HG02973 (cell line): ENCODE measurements at regions not wholly inside any gene's neighbourhood (a gene's known extent, or its start where the extent isn't known, plus 50 kb on each side); places are given as distances from the start of the nearest gene placed in this dataset.
"Not testable (repeated sequence)": the region's sequence is repeated elsewhere in the genome, so short reads cannot be mapped to it uniquely, and the experiment has no call there.

ENCODE experiments used
- ATAC-seq: cut with Tn5 transposase; IDR thresholded peaks from one replicate; pipeline ENCODE4 v1.9.1; 2021; ENCODE audit warnings: moderate library complexity; ENCODE audit not compliant: unreplicated experiment

GRCh38 chr2:59250307-59250677 is 1009.2 kb upstream of the FANCL start:
- no peak for ATAC-seq

GRCh38 chr2:59249441-59250306 is 1008.5 kb upstream of the FANCL start:
- no peak for ATAC-seq

- ATAC-seq, result no peak
These were observed 998.0 kb upstream of the FANCL start for GRCh38 chr2:59239146-59239545.

- no peak for ATAC-seq
These were observed 996.2 kb upstream of the FANCL start for GRCh38 chr2:59237311-59237710.

- ATAC-seq, result no peak
These were observed 995.6 kb upstream of the FANCL start for GRCh38 chr2:59236723-59237122.

- ATAC-seq, result no peak
These were observed 992.8 kb upstream of the FANCL start for GRCh38 chr2:59233920-59234319.

- no peak for ATAC-seq
These were observed 992.3 kb upstream of the FANCL start for GRCh38 chr2:59233448-59233847.

- ATAC-seq, result peak; percentile 94
These were observed 991.5 kb upstream of the FANCL start for GRCh38 chr2:59232394-59233165.

GRCh38 chr2:59226362-59226761 is 985.2 kb upstream of the FANCL start:
- ATAC-seq, result not testable (repeated sequence)

GRCh38 chr2:59223742-59224141 is 982.6 kb upstream of the FANCL start:
- ATAC-seq, result no peak

GRCh38 chr2:59217360-59217759 is 976.2 kb upstream of the FANCL start:
- no peak for ATAC-seq

- ATAC-seq, result no peak
These were observed 965.2 kb upstream of the FANCL start for GRCh38 chr2:59206361-59206760.

- no peak for ATAC-seq
These were observed 962.9 kb upstream of the FANCL start for GRCh38 chr2:59204040-59204439.

- ATAC-seq, result no peak
These were observed 955.4 kb upstream of the FANCL start for GRCh38 chr2:59196491-59196890.

GRCh38 chr2:59195851-59196250 is 954.7 kb upstream of the FANCL start:
- no peak for ATAC-seq

GRCh38 chr2:59191781-59192180 is 950.7 kb upstream of the FANCL start:
- no peak for ATAC-seq

- ATAC-seq, result no peak
These were observed 949.4 kb upstream of the FANCL start for GRCh38 chr2:59190518-59190917.

GRCh38 chr2:59184276-59185020 is 943.3 kb upstream of the FANCL start:
- ATAC-seq, result no peak

GRCh38 chr2:59183070-59183469 is 941.9 kb upstream of the FANCL start:
- no peak for ATAC-seq

- ATAC-seq, result no peak
These were observed 941.1 kb upstream of the FANCL start for GRCh38 chr2:59182249-59182648.

- ATAC-seq, result no peak
These were observed 940.2 kb upstream of the FANCL start for GRCh38 chr2:59181347-59181746.
